H9 (cell line): ENCODE measurements at regions not wholly inside any gene's neighbourhood (a gene's known extent, or its start where the extent isn't known, plus 50 kb on each side); places are given as distances from the start of the nearest gene placed in this dataset.

Source experiments
- DNase-seq: peaks from one replicate; pipeline ENCODE4 v3.0.0-alpha.2; 2017
- H2AFZ ChIP-seq: one replicate; pipeline ENCODE4 v1.6.1; 2013; ENCODE audit warnings: mild to moderate bottlenecking, low read length, control low read depth, moderate library complexity
- H2AK5ac ChIP-seq: 2 replicates; pipeline ENCODE4 v1.6.1; 2013; ENCODE audit warnings: low read length, control low read depth, mixed read lengths; ENCODE audit not compliant: insufficient read length
- H2BK120ac ChIP-seq: one replicate; pipeline ENCODE4 v1.6.1; 2013; ENCODE audit warnings: low read depth, mild to moderate bottlenecking, low read length, control low read depth, inconsistent platforms; ENCODE audit not compliant: poor library complexity, severe bottlenecking
- H2BK12ac ChIP-seq: 2 replicates; pipeline ENCODE4 v1.6.1; 2013; ENCODE audit warnings: low read length, control low read depth, mixed read lengths, low read depth; ENCODE audit not compliant: insufficient read length
- H2BK15ac ChIP-seq: 2 replicates; pipeline ENCODE4 v1.6.1; 2013; ENCODE audit warnings: low read depth, low read length, control low read depth
- H2BK20ac ChIP-seq: one replicate; pipeline ENCODE4 v1.6.1; 2013; ENCODE audit warnings: low read depth, mild to moderate bottlenecking, low read length, control low read depth, inconsistent platforms; ENCODE audit not compliant: poor library complexity, severe bottlenecking
- H2BK5ac ChIP-seq: 2 replicates; pipeline ENCODE4 v1.6.1; 2013; ENCODE audit warnings: low read length, control low read depth, mixed read lengths; ENCODE audit not compliant: insufficient read length
- H3K14ac ChIP-seq: 2 replicates; pipeline ENCODE4 v1.6.1; 2013; ENCODE audit warnings: low read length, control low read depth; ENCODE audit not compliant: insufficient read depth
- H3K18ac ChIP-seq: 2 replicates; pipeline ENCODE4 v1.6.1; 2013; ENCODE audit warnings: low read depth, mild to moderate bottlenecking, mixed read lengths, low read length, control low read depth; ENCODE audit not compliant: insufficient read length
- H3K23ac ChIP-seq: 2 replicates; pipeline ENCODE4 v1.6.1; 2013; ENCODE audit warnings: low read length, control low read depth, mixed read lengths, low read depth; ENCODE audit not compliant: insufficient read length
- H3K23me2 ChIP-seq: 2 replicates; pipeline ENCODE4 v1.6.1; 2013; ENCODE audit warnings: low read depth, mild to moderate bottlenecking, mixed read lengths, low read length, control low read depth; ENCODE audit not compliant: insufficient read length, poor library complexity, severe bottlenecking
- H3K27ac ChIP-seq: 2 replicates; pipeline ENCODE4 v1.5.1; 2013; ENCODE audit warnings: low read length, control low read depth, mixed read lengths, low read depth; ENCODE audit not compliant: insufficient read length
- H3K27me3 ChIP-seq: 2 replicates; pipeline ENCODE4 v1.6.1; 2013; ENCODE audit warnings: low read length, control low read depth, inconsistent platforms; ENCODE audit not compliant: insufficient read depth
- H3K4ac ChIP-seq: 2 replicates; pipeline ENCODE4 v1.6.1; 2013; ENCODE audit warnings: low read depth, mild to moderate bottlenecking, control low read depth, inconsistent platforms, low read length, moderate library complexity
- H3K4me1 ChIP-seq: 2 replicates; pipeline ENCODE4 v1.6.1; 2013; ENCODE audit warnings: low read length, control low read depth, inconsistent platforms; ENCODE audit not compliant: insufficient read depth
- H3K4me2 ChIP-seq: 2 replicates; pipeline ENCODE4 v1.6.1; 2013; ENCODE audit warnings: low read length, control low read depth, mixed read lengths; ENCODE audit not compliant: insufficient read length, insufficient read depth
- H3K56ac ChIP-seq: 2 replicates; pipeline ENCODE4 v1.6.1; 2013; ENCODE audit warnings: low read depth, mild to moderate bottlenecking, mixed read lengths, low read length, control low read depth; ENCODE audit not compliant: insufficient read length
- H3K79me1 ChIP-seq: 2 replicates; pipeline ENCODE4 v1.6.1; 2013; ENCODE audit warnings: low read depth, mild to moderate bottlenecking, moderate library complexity, low read length, control low read depth, inconsistent platforms; ENCODE audit not compliant: insufficient read depth, poor library complexity, severe bottlenecking
- H3K79me2 ChIP-seq: 2 replicates; pipeline ENCODE4 v1.6.1; 2013; ENCODE audit warnings: low read length, control low read depth, inconsistent platforms; ENCODE audit not compliant: insufficient read depth
- H3K9ac ChIP-seq: 2 replicates; pipeline ENCODE4 v1.6.1; 2013; ENCODE audit warnings: low read length, control low read depth, mixed read lengths; ENCODE audit not compliant: insufficient read length; ENCODE audit errors: extremely low read depth
- H3K9me3 ChIP-seq: one replicate; pipeline ENCODE4 v1.6.1; 2013; ENCODE audit warnings: low read depth, low read length, inconsistent platforms; ENCODE audit not compliant: control insufficient read depth
- H3T11ph ChIP-seq: one replicate; pipeline ENCODE4 v1.6.1; 2013; ENCODE audit warnings: mild to moderate bottlenecking, low read length, control low read depth, inconsistent platforms
- H4K20me1 ChIP-seq: one replicate; pipeline ENCODE4 v1.6.1; 2013; ENCODE audit not compliant: control insufficient read depth, insufficient read length, insufficient read depth
- H4K5ac ChIP-seq: 2 replicates; pipeline ENCODE4 v1.6.1; 2013; ENCODE audit warnings: low read depth, mild to moderate bottlenecking, mixed read lengths, low read length, control low read depth; ENCODE audit not compliant: insufficient read length
- H4K8ac ChIP-seq: replicated peaks from 2 replicates; pipeline ENCODE4 v1.6.1; 2013; ENCODE audit warnings: low read length, control low read depth, mixed read lengths, low read depth; ENCODE audit not compliant: insufficient read length
- H4K91ac ChIP-seq: 2 replicates; pipeline ENCODE4 v1.6.1; 2013; ENCODE audit warnings: low read depth, mild to moderate bottlenecking, moderate library complexity, mixed read lengths, low read length, control low read depth; ENCODE audit not compliant: insufficient read length
- H3K27ac Mint-ChIP-seq, 3 experiments: 2 replicates in 2 of 3; 3 replicates in 1 of 3; pipeline ENCODE4 v1.8.0; 2020 to 2021; ENCODE audit warnings: mixed read lengths in 3 of 3, mild to moderate bottlenecking in 1 of 3, moderate library complexity in 1 of 3
- H3K27me3 Mint-ChIP-seq: 2 replicates; pipeline ENCODE4 v1.8.0; 2021; ENCODE audit warnings: low read depth, mild to moderate bottlenecking, moderate library complexity, mixed read lengths
- H3K36me3 Mint-ChIP-seq, 3 experiments: 2 replicates in 2 of 3; 3 replicates in 1 of 3; pipeline ENCODE4 v1.8.0; 2020 to 2021; ENCODE audit warnings: low read depth in 3 of 3, mixed read lengths in 3 of 3; ENCODE audit not compliant: insufficient read depth in 1 of 3
- H3K4me1 Mint-ChIP-seq, 2 experiments: 2 replicates each; pipeline ENCODE4 v1.8.0; 2020; ENCODE audit warnings: mixed read lengths in 2 of 2
- H3K4me3 Mint-ChIP-seq, 2 experiments: 2 replicates in 1 of 2; 3 replicates in 1 of 2; pipeline ENCODE4 v1.8.0; 2020 to 2021; ENCODE audit warnings: mild to moderate bottlenecking in 2 of 2, mixed read lengths in 2 of 2, moderate library complexity in 1 of 2
- H3K9me3 Mint-ChIP-seq, 2 experiments: 2 replicates in 1 of 2; 3 replicates in 1 of 2; pipeline ENCODE4 v1.8.0; 2020; ENCODE audit warnings: mild to moderate bottlenecking in 2 of 2, mixed read lengths in 2 of 2, moderate library complexity in 1 of 2
- WGBS: extraction: QIAGEN DNeasy Blood & Tissue Kit; methylation state at CpG from one replicate; pipeline ENCODE4 v1.1.7; 2013; ENCODE audit warnings: missing lambda C conversion rate, low lambda C conversion rate, mixed read lengths; ENCODE audit not compliant: insufficient read length; ENCODE audit errors: extremely low coverage; 5-methylcytosine and 5-hydroxymethylcytosine counted together
- TF ChIP-seq, protein P1 (sequence below): fragments of 200-600 bp; sonication (generic); conservative IDR thresholded peaks from 3 replicates; pipeline ENCODE4 v1.8.0; 2021; ENCODE audit warnings: antibody characterized with exemption, mild to moderate bottlenecking

DNA sequence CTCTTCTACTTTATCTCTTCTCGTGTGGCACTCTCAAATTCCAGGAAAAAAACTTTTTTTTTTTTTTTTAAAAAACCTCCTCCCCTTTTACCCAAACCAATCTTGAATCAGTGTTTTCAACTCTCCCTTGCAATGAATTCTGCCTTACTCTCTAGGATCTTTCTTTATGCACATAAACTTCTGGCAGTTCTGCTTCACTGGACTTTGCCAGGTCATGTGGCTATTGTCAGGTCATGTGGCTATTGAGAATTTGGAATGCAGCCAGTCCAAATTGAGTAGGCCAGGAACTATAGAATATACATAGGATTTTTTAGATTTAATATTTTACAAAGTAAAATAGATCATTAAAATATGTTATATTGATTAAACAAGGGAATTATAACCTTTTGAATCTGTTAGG is 218.2 kb downstream of the TMTC3 start:
- Histone ChIP-seq H3K79me1 (no peaks in the 10 kb centered on the region), H3K23me2 (no peaks in the 10 kb centered on the region), H3K27ac (no peak overlapping the region), H4K91ac (no peak overlapping the region), H4K5ac (no peak overlapping the region), H3K9ac (no peak overlapping the region), H4K8ac (no peak overlapping the region), H3K79me2 (no peaks in the 10 kb centered on the region), H3K14ac (no peak overlapping the region), H3K4ac (no peak overlapping the region), H3K23ac (no peak overlapping the region), H3K18ac (no peak overlapping the region), H3K56ac (no peak overlapping the region), H3K4me2 (no peak overlapping the region), H2AFZ (no peak overlapping the region), H3K9me3 (no peaks in the 10 kb centered on the region), H3K4me1 (no peaks in the 10 kb centered on the region), H2BK120ac (no peak overlapping the region), H2BK5ac (no peak overlapping the region), H2BK12ac (no peak overlapping the region), H2BK20ac (no peak overlapping the region), H3K27me3 (no peaks in the 10 kb centered on the region), H2AK5ac (no peak overlapping the region), H2BK15ac (no peak overlapping the region), H3T11ph (no peak overlapping the region), H4K20me1 (no peaks in the 10 kb centered on the region)
- Mint-ChIP-seq H3K4me1 (no peaks in the 10 kb centered on the region), H3K27me3 (no peaks in the 10 kb centered on the region), H3K9me3 (0 out of 5 replicates have a peak, but pooled peaks cover 0 to 3% of the 10 kb centered on the region in 2 experiments), H3K4me3 (no peak overlapping the region), H3K27ac (no peak overlapping the region), H3K36me3 (no peaks in the 10 kb centered on the region)
- TF ChIP-seq, protein P1, sequence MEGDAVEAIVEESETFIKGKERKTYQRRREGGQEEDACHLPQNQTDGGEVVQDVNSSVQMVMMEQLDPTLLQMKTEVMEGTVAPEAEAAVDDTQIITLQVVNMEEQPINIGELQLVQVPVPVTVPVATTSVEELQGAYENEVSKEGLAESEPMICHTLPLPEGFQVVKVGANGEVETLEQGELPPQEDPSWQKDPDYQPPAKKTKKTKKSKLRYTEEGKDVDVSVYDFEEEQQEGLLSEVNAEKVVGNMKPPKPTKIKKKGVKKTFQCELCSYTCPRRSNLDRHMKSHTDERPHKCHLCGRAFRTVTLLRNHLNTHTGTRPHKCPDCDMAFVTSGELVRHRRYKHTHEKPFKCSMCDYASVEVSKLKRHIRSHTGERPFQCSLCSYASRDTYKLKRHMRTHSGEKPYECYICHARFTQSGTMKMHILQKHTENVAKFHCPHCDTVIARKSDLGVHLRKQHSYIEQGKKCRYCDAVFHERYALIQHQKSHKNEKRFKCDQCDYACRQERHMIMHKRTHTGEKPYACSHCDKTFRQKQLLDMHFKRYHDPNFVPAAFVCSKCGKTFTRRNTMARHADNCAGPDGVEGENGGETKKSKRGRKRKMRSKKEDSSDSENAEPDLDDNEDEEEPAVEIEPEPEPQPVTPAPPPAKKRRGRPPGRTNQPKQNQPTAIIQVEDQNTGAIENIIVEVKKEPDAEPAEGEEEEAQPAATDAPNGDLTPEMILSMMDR: no peak
- DNase-seq: no peak
- WGBS: no CpG with 5 or more reads among the region's 1 CpG
